T-helper 9 cell (primary cell): ENCODE measurements at regions not wholly inside any gene's neighbourhood (a gene's known extent, or its start where the extent isn't known, plus 50 kb on each side); places are given as distances from the start of the nearest gene placed in this dataset.
"Not testable (repeated sequence)": the region's sequence is repeated elsewhere in the genome, so short reads cannot be mapped to it uniquely, and the experiment has no call there.

ENCODE experiments used
- DNase-seq: peaks from one replicate; pipeline ENCODE4 v3.0.0-alpha.2; 2020

GRCh38 chr6:27575594-27576361 lies 102.9 kb upstream of the ZNF184 start:
- no peak for DNase-seq

- DNase-seq, result no peak
Observed at GRCh38 chr6:27568226-27568897, 95.5 kb upstream of the ZNF184 start.

- DNase-seq, result no peak
Observed at GRCh38 chr6:27565839-27566779, 93.2 kb upstream of the ZNF184 start.

GRCh38 chr6:27562027-27562410 lies 89.1 kb upstream of the ZNF184 start:
- DNase-seq, result no peak

GRCh38 chr6:27558028-27558724 lies 85.3 kb upstream of the ZNF184 start:
- DNase-seq, result no peak

GRCh38 chr6:27556406-27556805 lies 83.5 kb upstream of the ZNF184 start:
- no peak for DNase-seq

GRCh38 chr6:27553123-27553904 lies 80.4 kb upstream of the ZNF184 start:
- no peak for DNase-seq

GRCh38 chr6:27551607-27552006 lies 78.7 kb upstream of the ZNF184 start:
- DNase-seq, result no peak

GRCh38 chr6:27550692-27551091 lies 77.8 kb upstream of the ZNF184 start:
- DNase-seq, result no peak

- DNase-seq, result not testable (repeated sequence)
Observed at GRCh38 chr6:27549241-27549598, 76.3 kb upstream of the ZNF184 start.

GRCh38 chr6:27547157-27548075 lies 74.5 kb upstream of the ZNF184 start:
- no peak for DNase-seq

GRCh38 chr6:27546522-27546921 lies 73.6 kb upstream of the ZNF184 start:
- DNase-seq, result no peak

GRCh38 chr6:27545271-27546046 lies 72.6 kb upstream of the ZNF184 start:
- no peak for DNase-seq

GRCh38 chr6:27544612-27545260 lies 71.8 kb upstream of the ZNF184 start:
- no peak for DNase-seq

GRCh38 chr6:27544135-27544534 lies 71.2 kb upstream of the ZNF184 start:
- not testable (repeated sequence) for DNase-seq

- DNase-seq, result no peak
Observed at GRCh38 chr6:27542485-27542884, 69.6 kb upstream of the ZNF184 start.

- no peak for DNase-seq
Observed at GRCh38 chr6:27541933-27542297, 69.0 kb upstream of the ZNF184 start.

GRCh38 chr6:27541212-27541932 lies 68.5 kb upstream of the ZNF184 start:
- no peak for DNase-seq

- DNase-seq, result no peak
Observed at GRCh38 chr6:27539551-27539950, 66.6 kb upstream of the ZNF184 start.
